ENCODE measurements at regions not wholly inside any gene's neighbourhood (a gene's known extent, or its start where the extent isn't known, plus 50 kb on each side); places are given as distances from the start of the nearest gene placed in this dataset.

- TF ChIP-seq CTCF (IDR thresholded peaks at IDR 0.05) (no peak), POLR2A (IDR thresholded peaks at IDR 0.05) (no peak)
Observed at GRCh38 chr19:28024920-28025319, 1188.0 kb downstream of the UQCRFS1 start.

Data from heart left ventricle (tissue), 13 donors.